ENCODE measurements at regions not wholly inside any gene's neighbourhood (a gene's known extent, or its start where the extent isn't known, plus 50 kb on each side); places are given as distances from the start of the nearest gene placed in this dataset.

DNA sequence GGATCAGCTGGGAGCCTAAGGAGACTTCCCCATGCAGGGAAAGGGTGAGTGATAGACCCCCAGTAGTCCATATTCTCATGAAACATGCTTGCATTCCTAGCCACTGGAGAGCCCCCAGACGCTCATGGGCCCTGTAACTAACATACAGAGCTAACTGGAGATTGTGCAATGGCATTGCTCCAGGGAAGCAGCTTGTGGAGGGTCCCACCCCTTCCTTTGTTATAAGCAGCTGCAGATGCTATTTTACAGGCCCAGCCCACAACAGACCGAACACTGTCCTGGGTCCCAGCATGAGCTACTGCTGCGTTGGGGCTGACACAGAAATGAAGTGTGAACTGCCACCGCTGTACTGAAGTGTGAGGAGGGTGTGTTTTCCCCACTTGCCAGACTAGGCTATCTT lies 1465.7 kb upstream of the DIAPH2 start:
- no peaks in the 10 kb centered on the region for H3K27me3 Mint-ChIP-seq (ENCODE audit: low read depth)
- H3K9me3 Mint-ChIP-seq (ENCODE audit: insufficient read depth) = no peaks in the 10 kb centered on the region
- POLR2A ChIA-PET = no interaction called here
- DNase-seq (no peak), ATAC-seq (no peak)
- H3K36me3 Mint-ChIP-seq (ENCODE audit: low read depth) = no peaks in the 10 kb centered on the region
- CTCF ChIA-PET = no interaction called here
- H3K4me1 Mint-ChIP-seq (ENCODE audit: low read depth) = no peaks in the 10 kb centered on the region
- no peak overlapping the region for H3K27ac Mint-ChIP-seq
- no peak overlapping the region for H3K4me3 Mint-ChIP-seq

GRCh38 chrX:95248386-95248785 lies 1436.3 kb upstream of the DIAPH2 start:
- no peaks in the 10 kb centered on the region for H3K4me1 Mint-ChIP-seq (ENCODE audit: low read depth)
- no peak for ATAC-seq

GRCh38 chrX:95290455-95290854 lies 1394.2 kb upstream of the DIAPH2 start:
- Mint-ChIP-seq H3K4me1 (ENCODE audit: low read depth) (no peaks in the 10 kb centered on the region), H3K36me3 (ENCODE audit: low read depth) (no peaks in the 10 kb centered on the region), H3K9me3 (ENCODE audit: insufficient read depth) (no peaks in the 10 kb centered on the region), H3K27ac (no peak overlapping the region), H3K4me3 (no peak overlapping the region), H3K27me3 (ENCODE audit: low read depth) (no peaks in the 10 kb centered on the region)
- ChIA-PET CTCF (no interaction called here), POLR2A (no interaction called here)
- no peak for ATAC-seq
- no peak for DNase-seq

More at GRCh38 chrX:95248386-95248785, 1436.3 kb upstream of the DIAPH2 start:
- peaks cover 8% of the 10 kb centered on the region for H3K9me3 Mint-ChIP-seq (ENCODE audit: insufficient read depth)
- ChIA-PET POLR2A (no interaction called here), CTCF (no interaction called here)
- H3K27me3 Mint-ChIP-seq (ENCODE audit: low read depth) = no peaks in the 10 kb centered on the region
- no peak for DNase-seq
- no peak overlapping the region for H3K4me3 Mint-ChIP-seq
- no peak overlapping the region for H3K27ac Mint-ChIP-seq
- no peaks in the 10 kb centered on the region for H3K36me3 Mint-ChIP-seq (ENCODE audit: low read depth)

DNA sequence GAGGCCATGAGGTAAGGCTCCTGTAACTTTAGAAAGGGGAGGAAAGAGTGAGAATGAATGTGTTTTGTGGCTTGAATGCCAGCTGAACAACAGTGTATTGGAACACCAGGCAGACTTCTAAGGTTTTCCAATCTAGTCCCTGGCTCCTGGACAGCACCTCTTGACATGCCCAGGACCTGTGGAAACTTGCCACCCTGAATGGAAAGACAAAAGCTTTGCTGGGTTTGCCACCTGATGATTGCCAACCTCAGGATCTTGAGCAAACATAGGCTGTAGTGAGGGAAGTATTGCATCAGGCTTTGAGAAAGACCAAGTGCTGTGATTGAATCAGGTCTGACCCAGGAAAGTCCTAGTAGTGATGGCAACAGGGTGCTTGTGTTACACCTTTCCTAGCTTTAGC lies 1393.1 kb upstream of the DIAPH2 start:
- DNase-seq (no peak), ATAC-seq (no peak)
- Mint-ChIP-seq H3K27ac (no peak overlapping the region), H3K4me3 (no peak overlapping the region), H3K27me3 (ENCODE audit: low read depth) (no peaks in the 10 kb centered on the region), H3K36me3 (ENCODE audit: low read depth) (no peaks in the 10 kb centered on the region), H3K4me1 (ENCODE audit: low read depth) (no peaks in the 10 kb centered on the region), H3K9me3 (ENCODE audit: insufficient read depth) (no peaks in the 10 kb centered on the region)
- ChIA-PET POLR2A (no interaction called here), CTCF (no interaction called here)

GRCh38 chrX:95318882-95319281 lies 1365.8 kb upstream of the DIAPH2 start:
- Mint-ChIP-seq H3K9me3 (ENCODE audit: insufficient read depth) (peaks cover 4% of the 10 kb centered on the region), H3K27me3 (ENCODE audit: low read depth) (no peaks in the 10 kb centered on the region), H3K27ac (no peak overlapping the region), H3K36me3 (ENCODE audit: low read depth) (no peaks in the 10 kb centered on the region), H3K4me3 (no peak overlapping the region), H3K4me1 (ENCODE audit: low read depth) (no peaks in the 10 kb centered on the region)
- POLR2A ChIA-PET = no interaction called here
- CTCF ChIA-PET = no interaction called here
- DNase-seq (no peak), ATAC-seq (no peak)

DNA sequence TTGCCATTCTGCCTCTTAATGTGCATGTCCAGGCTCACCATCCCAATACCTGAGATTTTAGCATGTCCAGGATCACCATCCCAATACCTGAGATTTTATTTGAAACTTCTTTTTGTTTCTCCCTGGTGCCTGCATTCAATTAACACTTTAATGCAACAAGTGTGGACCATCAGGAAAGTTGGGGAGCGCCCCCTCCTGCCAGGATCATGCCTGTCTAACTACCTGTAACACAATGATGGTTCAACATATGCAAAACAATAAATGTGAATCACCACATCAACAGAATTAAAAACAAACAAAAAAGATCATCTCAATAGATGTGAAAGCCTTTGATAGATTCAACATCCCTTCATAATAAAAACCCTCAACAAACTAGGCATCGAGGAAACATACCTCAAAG lies 1359.5 kb upstream of the DIAPH2 start:
- Mint-ChIP-seq H3K4me3 (no peak overlapping the region), H3K4me1 (ENCODE audit: low read depth) (no peaks in the 10 kb centered on the region), H3K36me3 (ENCODE audit: low read depth) (no peaks in the 10 kb centered on the region), H3K9me3 (ENCODE audit: insufficient read depth) (no peaks in the 10 kb centered on the region), H3K27ac (no peak overlapping the region), H3K27me3 (ENCODE audit: low read depth) (no peaks in the 10 kb centered on the region)
- ATAC-seq = no peak
- CTCF ChIA-PET = no interaction called here
- DNase-seq = no peak
- POLR2A ChIA-PET = no interaction called here

DNA sequence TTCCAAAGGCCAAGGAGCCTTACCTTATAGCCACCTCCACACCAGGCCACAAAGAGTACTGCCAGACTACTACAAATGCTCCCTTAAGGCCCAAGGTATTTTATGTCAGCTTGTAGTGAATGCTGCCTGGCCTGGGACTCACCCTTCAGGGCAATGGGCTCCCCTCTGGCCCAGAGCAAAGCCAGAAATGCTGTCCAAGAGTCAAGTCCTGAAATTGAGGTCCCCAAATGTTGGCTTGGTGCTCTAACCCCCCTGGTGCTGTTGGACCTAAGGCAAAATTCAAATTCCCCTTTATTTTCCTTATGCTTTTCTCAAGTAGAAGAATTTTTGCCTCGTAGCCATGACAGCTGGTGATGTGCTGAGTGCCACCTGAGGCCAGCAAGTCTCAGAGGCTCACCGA lies 1354.3 kb upstream of the DIAPH2 start:
- Mint-ChIP-seq H3K4me1 (ENCODE audit: low read depth) (no peaks in the 10 kb centered on the region), H3K9me3 (ENCODE audit: insufficient read depth) (no peaks in the 10 kb centered on the region)
- CTCF ChIA-PET = no interaction called here

GRCh38 chrX:95332530-95332929 lies 1352.1 kb upstream of the DIAPH2 start:
- Mint-ChIP-seq H3K4me1 (ENCODE audit: low read depth) (no peaks in the 10 kb centered on the region), H3K27ac (no peak overlapping the region), H3K9me3 (ENCODE audit: insufficient read depth) (no peaks in the 10 kb centered on the region), H3K36me3 (ENCODE audit: low read depth) (no peaks in the 10 kb centered on the region), H3K27me3 (ENCODE audit: low read depth) (no peaks in the 10 kb centered on the region), H3K4me3 (no peak overlapping the region)
- ChIA-PET POLR2A (no interaction called here), CTCF (no interaction called here)
- ATAC-seq = no peak
- DNase-seq = no peak

More for the DNA sequence above, 1354.3 kb upstream of the DIAPH2 start:
- Mint-ChIP-seq H3K27me3 (ENCODE audit: low read depth) (no peaks in the 10 kb centered on the region), H3K27ac (no peak overlapping the region), H3K4me3 (no peak overlapping the region), H3K36me3 (ENCODE audit: low read depth) (no peaks in the 10 kb centered on the region)
- POLR2A ChIA-PET = no interaction called here
- DNase-seq = no peak
- no peak for ATAC-seq

DNA sequence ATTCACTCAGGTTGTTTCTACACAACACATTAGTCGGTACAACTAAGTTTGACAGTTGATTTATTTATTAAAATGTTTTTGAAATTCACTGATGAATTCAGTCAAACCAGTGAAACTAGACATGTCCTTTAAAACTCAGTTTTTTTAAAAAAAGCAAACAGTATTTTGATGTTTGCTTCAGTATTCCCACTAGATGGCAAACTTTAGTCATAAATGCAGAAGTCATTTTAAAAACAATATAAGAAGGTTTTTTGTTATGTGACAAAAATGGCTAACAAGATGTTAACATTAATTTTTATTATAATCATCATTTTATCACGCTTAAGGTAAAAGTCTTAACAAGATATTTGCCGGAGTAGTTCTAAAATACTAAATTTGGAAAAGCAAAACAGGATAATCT lies 1337.8 kb upstream of the DIAPH2 start:
- no peak overlapping the region for H3K27ac Mint-ChIP-seq

DNA sequence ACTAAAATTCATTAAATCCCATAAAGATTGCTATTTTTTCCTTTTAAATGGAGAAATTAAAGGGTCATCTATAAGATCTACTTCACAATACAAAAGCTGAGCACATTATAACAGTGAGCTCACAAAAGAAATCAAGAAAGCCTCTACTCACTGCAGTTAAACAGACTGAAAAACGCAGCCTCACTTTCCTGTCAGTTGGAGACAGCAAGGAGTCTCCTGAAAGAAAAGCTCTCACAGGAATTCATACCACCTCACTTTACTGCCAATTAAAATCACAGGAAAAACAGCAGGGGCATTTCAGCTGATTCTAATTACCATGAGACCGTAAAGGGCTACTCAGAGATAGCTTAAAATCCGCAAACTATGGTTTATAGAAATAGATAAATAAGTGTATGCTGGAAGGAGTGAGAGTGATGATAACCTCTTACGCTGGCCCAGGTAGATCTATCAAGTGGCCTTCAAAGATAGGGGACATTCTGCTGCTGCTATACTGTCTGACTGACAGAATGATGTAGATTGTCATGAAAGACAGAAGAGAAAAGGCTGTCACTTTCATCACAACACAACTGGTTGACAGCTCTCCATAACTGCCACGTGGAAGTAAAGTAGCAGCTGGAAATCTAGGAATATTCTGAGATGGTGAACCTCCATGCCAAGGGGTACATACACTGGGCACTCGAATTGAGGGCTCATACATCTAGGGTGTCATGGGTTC lies 1333.7 kb upstream of the DIAPH2 start:
- POLR2A ChIA-PET = no interaction called here
- Mint-ChIP-seq H3K36me3 (ENCODE audit: low read depth) (no peaks in the 10 kb centered on the region), H3K27me3 (ENCODE audit: low read depth) (no peaks in the 10 kb centered on the region), H3K4me1 (ENCODE audit: low read depth) (no peaks in the 10 kb centered on the region), H3K27ac (no peak overlapping the region), H3K9me3 (ENCODE audit: insufficient read depth) (no peaks in the 10 kb centered on the region), H3K4me3 (no peak overlapping the region)
- DNase-seq = no peak
- ATAC-seq = no peak
- CTCF ChIA-PET = no interaction called here

More for the DNA sequence above, 1337.8 kb upstream of the DIAPH2 start:
- no peak for DNase-seq
- Mint-ChIP-seq H3K36me3 (ENCODE audit: low read depth) (no peaks in the 10 kb centered on the region), H3K4me3 (no peak overlapping the region), H3K4me1 (ENCODE audit: low read depth) (no peaks in the 10 kb centered on the region), H3K9me3 (ENCODE audit: insufficient read depth) (no peaks in the 10 kb centered on the region), H3K27me3 (ENCODE audit: low read depth) (no peaks in the 10 kb centered on the region)
- ChIA-PET CTCF (interaction anchor here (0.6 kb wide), 1 partner anchor 400 kb away, joined by 3 read pairs; no protein-coding TSS in a partner anchor), POLR2A (no interaction called here)
- ATAC-seq = no peak

DNA sequence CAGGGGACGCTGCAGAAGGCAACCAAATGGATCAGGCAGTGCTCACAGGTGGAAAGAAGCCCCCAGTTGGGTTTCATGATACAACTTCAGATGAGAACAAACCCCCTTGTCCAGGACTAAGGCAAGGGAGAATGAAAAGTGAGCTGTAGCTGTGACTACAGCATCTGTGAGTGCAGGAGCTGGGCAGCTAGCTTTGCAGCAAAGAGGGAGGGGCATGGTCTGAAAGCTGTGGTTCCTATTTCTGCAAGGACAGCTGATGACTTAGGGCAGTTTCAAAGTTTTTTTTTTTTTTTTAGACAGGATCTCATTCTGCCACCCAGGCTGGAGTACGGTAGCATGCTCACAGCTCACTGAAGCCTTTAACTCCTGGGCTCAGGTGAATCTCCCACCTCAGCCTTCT lies 1317.4 kb upstream of the DIAPH2 start:
- H3K9me3 Mint-ChIP-seq (ENCODE audit: insufficient read depth) = peaks cover 4% of the 10 kb centered on the region

DNA sequence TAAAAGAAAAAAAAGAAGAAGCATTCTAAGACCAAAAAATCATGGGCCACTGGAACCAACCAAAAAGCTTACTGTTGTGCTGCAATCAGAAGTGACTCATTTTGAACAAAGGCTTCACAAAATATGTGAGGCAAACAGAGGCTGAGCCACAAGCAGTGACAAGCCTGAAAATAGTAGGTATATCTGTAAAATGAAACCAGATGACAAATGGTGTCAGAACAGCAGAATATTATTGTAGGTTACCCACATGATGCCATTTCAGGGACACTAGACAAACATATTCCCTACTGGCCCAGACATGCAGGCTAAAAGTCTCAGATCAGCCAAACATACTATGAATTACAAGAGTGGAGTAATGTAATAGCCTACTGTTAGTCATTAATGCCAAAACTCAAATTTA lies 1301.8 kb upstream of the DIAPH2 start:
- no peaks in the 10 kb centered on the region for H3K36me3 Mint-ChIP-seq (ENCODE audit: low read depth)
- no peaks in the 10 kb centered on the region for H3K4me1 Mint-ChIP-seq (ENCODE audit: low read depth)
- POLR2A ChIA-PET = no interaction called here
- H3K27me3 Mint-ChIP-seq (ENCODE audit: low read depth) = no peaks in the 10 kb centered on the region
- CTCF ChIA-PET = no interaction called here
- ATAC-seq (no peak), DNase-seq (no peak)
- H3K4me3 Mint-ChIP-seq = no peak overlapping the region
- H3K9me3 Mint-ChIP-seq (ENCODE audit: insufficient read depth) = no peaks in the 10 kb centered on the region
- H3K27ac Mint-ChIP-seq = no peak overlapping the region

More for the DNA sequence above, 1317.4 kb upstream of the DIAPH2 start:
- DNase-seq = no peak
- Mint-ChIP-seq H3K27ac (no peak overlapping the region), H3K4me1 (ENCODE audit: low read depth) (no peaks in the 10 kb centered on the region), H3K4me3 (no peak overlapping the region), H3K36me3 (ENCODE audit: low read depth) (no peaks in the 10 kb centered on the region), H3K27me3 (ENCODE audit: low read depth) (no peaks in the 10 kb centered on the region)
- CTCF ChIA-PET = no interaction called here
- POLR2A ChIA-PET = no interaction called here
- ATAC-seq = no peak

- no peaks in the 10 kb centered on the region for H3K36me3 Mint-ChIP-seq (ENCODE audit: low read depth)
- no peak overlapping the region for H3K4me3 Mint-ChIP-seq
- ChIA-PET CTCF (no interaction called here), POLR2A (no interaction called here)
- no peak overlapping the region for H3K27ac Mint-ChIP-seq
- H3K4me1 Mint-ChIP-seq (ENCODE audit: low read depth) = no peaks in the 10 kb centered on the region
- no peak for DNase-seq
- H3K27me3 Mint-ChIP-seq (ENCODE audit: low read depth) = no peaks in the 10 kb centered on the region
- no peak for ATAC-seq
- H3K9me3 Mint-ChIP-seq (ENCODE audit: insufficient read depth) = no peaks in the 10 kb centered on the region
Observed at GRCh38 chrX:95383778-95384177, 1300.9 kb upstream of the DIAPH2 start.

All from activated CD8-positive, alpha-beta T cell treated with anti-CD3 and anti-CD28 coated beads, Interleukin-2, amount 10 ng/mL, durations not matched to agents 7 days and 5 days (primary cell).